ENCODE measurements at regions not wholly inside any gene's neighbourhood (a gene's known extent, or its start where the extent isn't known, plus 50 kb on each side); places are given as distances from the start of the nearest gene placed in this dataset.
"Not testable (repeated sequence)": the region's sequence is repeated elsewhere in the genome, so short reads cannot be mapped to it uniquely, and the experiment has no call there.

- TF ChIP-seq POLR2AphosphoS5, POLR2A, CTCF (IDR thresholded peaks at IDR 0.05): not testable (repeated sequence)
These were observed 153.7 kb downstream of the C3orf38 start for GRCh38 chr3:88303331-88303904.

Measured in transverse colon (tissue), 4 donors.